PC-9 (cell line): ENCODE measurements at regions not wholly inside any gene's neighbourhood (a gene's known extent, or its start where the extent isn't known, plus 50 kb on each side); places are given as distances from the start of the nearest gene placed in this dataset.

ENCODE experiments used
- BruUV-seq: library from RNA; stranded (reverse); fragments of 400-500 nt; replicated peaks from 2 replicates; lab custom pipeline; 2021; lab: Mats Ljungman, UMichigan
- CTCF ChIA-PET: fragments of 300-600 bp; sonication (Branson Sonifier 250); formaldehyde crosslinking; loops from one replicate; lab custom pipeline; 2022; ENCODE audit warnings: antibody characterized with exemption; lab: Charles Lee
- POLR2A ChIA-PET: fragments of 300-600 bp; sonication (Branson Sonifier 250); formaldehyde crosslinking; loops from one replicate; lab custom pipeline; 2022; ENCODE audit warnings: antibody characterized with exemption; ENCODE audit not compliant: unreplicated experiment; lab: Charles Lee
- DNase-seq, 2 experiments: peaks; one replicate each; pipeline versions ENCODE4 v3.0.0 to v3.0.0-alpha.2; 2015 to 2022; ENCODE audit warnings: mixed read lengths in 1 of 2
- H2AFZ ChIP-seq: fragments of 200-600 bp; sonication (generic); 2 replicates; pipeline ENCODE4 v1.8.1; 2017; ENCODE audit warnings: antibody characterized with exemption
- H3F3A ChIP-seq: fragments of 200-600 bp; sonication (generic); 2 replicates; pipeline ENCODE4 v1.8.1; 2017; ENCODE audit warnings: antibody characterized with exemption, mild to moderate bottlenecking, low read depth; ENCODE audit not compliant: insufficient read depth
- H3K27ac ChIP-seq: fragments of 200-600 bp; sonication (generic); 2 replicates; pipeline ENCODE4 v1.6.1; 2016; ENCODE audit warnings: mixed run types
- H3K27me3 ChIP-seq: fragments of 200-600 bp; sonication (generic); 2 replicates; pipeline ENCODE4 v1.6.1; 2016; ENCODE audit warnings: low read depth, mixed run types; ENCODE audit not compliant: insufficient read depth
- H3K36me3 ChIP-seq: fragments of 200-600 bp; sonication (generic); 2 replicates; pipeline ENCODE4 v1.6.1; 2016; ENCODE audit warnings: low read depth, mixed run types
- H3K4me1 ChIP-seq: fragments of 200-600 bp; sonication (generic); replicated peaks from 2 replicates; pipeline ENCODE4 v1.6.1; 2016; ENCODE audit warnings: mixed run types; ENCODE audit not compliant: insufficient read depth
- H3K4me2 ChIP-seq: fragments of 200-600 bp; sonication (generic); 2 replicates; pipeline ENCODE4 v1.6.1; 2017; ENCODE audit warnings: mixed run types
- H3K4me3 ChIP-seq: fragments of 200-600 bp; sonication (generic); 2 replicates; pipeline ENCODE4 v1.6.1; 2016; ENCODE audit warnings: mixed run types
- H3K79me2 ChIP-seq: fragments of 200-600 bp; sonication (generic); 2 replicates; pipeline ENCODE4 v1.6.1; 2017; ENCODE audit warnings: low read depth, mixed run types
- H3K9me2 ChIP-seq: fragments of 200-600 bp; sonication (generic); 2 replicates; pipeline ENCODE4 v1.8.1; 2017; ENCODE audit warnings: mild to moderate bottlenecking; ENCODE audit not compliant: insufficient read depth
- H3K9me3 ChIP-seq: fragments of 200-600 bp; sonication (generic); 2 replicates; pipeline ENCODE4 v1.8.1; 2016; ENCODE audit warnings: low read depth; ENCODE audit not compliant: insufficient read depth
- H4K20me1 ChIP-seq: fragments of 200-600 bp; sonication (generic); 2 replicates; pipeline ENCODE4 v1.8.1; 2017; ENCODE audit not compliant: insufficient read depth
- CTCF ChIP-seq: fragments of 200-600 bp; sonication (generic); conservative IDR thresholded peaks from 2 replicates; pipeline ENCODE4 v1.6.1; 2017; ENCODE audit warnings: mixed run types, antibody characterized with exemption, mild to moderate bottlenecking, moderate library complexity
- EZH2 ChIP-seq: fragments of 200-600 bp; sonication (generic); IDR thresholded peaks from 2 replicates; pipeline ENCODE4 v1.8.0; 2017; ENCODE audit warnings: antibody characterized with exemption, low read depth
- intact Hi-C: fragments of 100-400 bp; cut with micrococcal nuclease; formaldehyde crosslinking; loops from one replicate; pipeline ENCODE4 v1.10.0; 2022; ENCODE audit not compliant: unreplicated experiment

- no peak overlapping the region for H3K4me3 ChIP-seq
- ChIA-PET POLR2A (no interaction called here), CTCF (no interaction called here)
- H4K20me1 ChIP-seq: no peaks in the 10 kb centered on the region
- intact Hi-C loops: no loop called here
- no peaks in the 10 kb centered on the region for H3K4me1 ChIP-seq
- H3F3A ChIP-seq: no peaks in the 10 kb centered on the region
- H3K79me2 ChIP-seq: no peaks in the 10 kb centered on the region
- H3K4me2 ChIP-seq: no peak overlapping the region
- peaks cover 90% of the 10 kb centered on the region for H3K27me3 ChIP-seq
- TF ChIP-seq EZH2 (no peak), CTCF (no peak)
- no peak overlapping the region for H3K27ac ChIP-seq
- H2AFZ ChIP-seq: no peak overlapping the region
- H3K9me2 ChIP-seq: no peaks in the 10 kb centered on the region
- H3K9me3 ChIP-seq: no peaks in the 10 kb centered on the region
- no TSS peak for BruUV-seq
- H3K36me3 ChIP-seq: no peaks in the 10 kb centered on the region
- no peak for DNase-seq
Measured at GRCh38 chr9:89760123-89760522, 155.3 kb downstream of the GADD45G start.

- ChIA-PET POLR2A (no interaction called here), CTCF (no interaction called here)
- BruUV-seq: no TSS peak
- no peak for TF ChIP-seq CTCF
- no peak for TF ChIP-seq EZH2
- DNase-seq: no peak
- Histone ChIP-seq H4K20me1 (no peaks in the 10 kb centered on the region), H3K9me2 (no peaks in the 10 kb centered on the region), H3F3A (no peaks in the 10 kb centered on the region), H3K79me2 (no peaks in the 10 kb centered on the region), H3K4me1 (no peaks in the 10 kb centered on the region), H3K4me3 (no peak overlapping the region), H3K27me3 (peaks cover 62% of the 10 kb centered on the region), H3K4me2 (no peak overlapping the region), H3K27ac (no peak overlapping the region), H3K36me3 (no peaks in the 10 kb centered on the region), H2AFZ (no peak overlapping the region), H3K9me3 (no peaks in the 10 kb centered on the region)
- intact Hi-C loops: no loop called here
Measured at GRCh38 chr9:89764217-89764616, 159.4 kb downstream of the GADD45G start.

GRCh38 chr9:89765211-89765946 lies 160.6 kb downstream of the GADD45G start:
- POLR2A ChIA-PET: no interaction called here
- no peaks in the 10 kb centered on the region for H3K79me2 ChIP-seq
- no peak for TF ChIP-seq EZH2
- no peak for TF ChIP-seq CTCF
- no peak overlapping the region for H3K27ac ChIP-seq
- CTCF ChIA-PET: no interaction called here
- no peaks in the 10 kb centered on the region for H3F3A ChIP-seq
- no TSS peak for BruUV-seq
- no peak overlapping the region for H2AFZ ChIP-seq
- H3K4me1 ChIP-seq: no peaks in the 10 kb centered on the region
- H3K36me3 ChIP-seq: no peaks in the 10 kb centered on the region
- H3K27me3 ChIP-seq: peaks cover 58% of the 10 kb centered on the region
- H3K4me2 ChIP-seq: no peak overlapping the region
- no peaks in the 10 kb centered on the region for H3K9me3 ChIP-seq
- no peak overlapping the region for H3K4me3 ChIP-seq
- intact Hi-C loops: no loop called here
- H3K9me2 ChIP-seq: no peaks in the 10 kb centered on the region
- DNase-seq: no peak
- no peaks in the 10 kb centered on the region for H4K20me1 ChIP-seq
